Activated T-cell treated with anti-CD3 and anti-CD28 coated beads, Interleukin-2, amount 50 U/mL, for 4 hours (primary cell): ENCODE measurements at regions not wholly inside any gene's neighbourhood (a gene's known extent, or its start where the extent isn't known, plus 50 kb on each side); places are given as distances from the start of the nearest gene placed in this dataset.
A peak's percentile ranks its signal among the peaks of the same experiment; 100 is the strongest.

ENCODE experiments used
- ATAC-seq, 2 donors: fragments of 200-7000 bp; cut with Tn5 transposase; one replicate each; pipeline ENCODE4 v1.10.0; 2021
- DNase-seq: peaks from one replicate; pipeline ENCODE4 v3.0.0-alpha.2; 2020
- H3K27me3 Mint-ChIP-seq: one replicate; pipeline ENCODE4 v1.8.0; 2021; ENCODE audit warnings: low read depth, mixed read lengths
- H3K36me3 Mint-ChIP-seq: one replicate; pipeline ENCODE4 v1.8.0; 2022; ENCODE audit warnings: mixed read lengths; ENCODE audit not compliant: insufficient read depth
- H3K4me1 Mint-ChIP-seq: one replicate; pipeline ENCODE4 v1.8.0; 2021; ENCODE audit warnings: low read depth, mixed read lengths
- H3K4me3 Mint-ChIP-seq: one replicate; pipeline ENCODE4 v1.8.0; 2021; ENCODE audit warnings: mild to moderate bottlenecking, moderate library complexity, mixed read lengths
- H3K9me3 Mint-ChIP-seq: one replicate; pipeline ENCODE4 v1.8.0; 2021; ENCODE audit warnings: mixed read lengths

- Mint-ChIP-seq H3K36me3 (no peaks in the 10 kb centered on the region), H3K4me1 (no peaks in the 10 kb centered on the region), H3K4me3 (no peak overlapping the region), H3K9me3 (no peaks in the 10 kb centered on the region), H3K27me3 (peaks cover 7% of the 10 kb centered on the region)
- ATAC-seq (no peak), DNase-seq (no peak)
These were observed 73.4 kb upstream of the DNAH5 start for GRCh38 chr5:14017904-14018303.

DNA sequence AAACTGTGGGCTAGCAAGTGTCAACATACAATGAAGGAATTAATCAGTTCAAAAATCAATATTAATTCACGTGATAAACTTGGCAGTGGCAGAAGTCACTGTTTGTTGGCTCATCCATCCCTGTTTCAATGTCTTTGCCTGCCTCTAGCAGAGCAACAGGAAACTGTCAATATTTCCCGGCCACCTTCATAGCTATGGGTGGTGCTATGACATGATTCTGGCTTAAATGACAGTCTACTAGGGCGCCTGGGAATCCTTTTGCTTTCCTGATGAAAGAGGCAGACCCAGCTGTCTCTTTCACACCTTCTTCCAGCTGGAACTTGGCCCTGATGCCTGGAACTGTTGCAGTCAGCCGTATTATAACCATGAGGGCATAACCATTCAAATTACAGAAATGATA, 72.1 kb upstream of the DNAH5 start:
- H3K4me1 Mint-ChIP-seq: peaks cover 4% of the 10 kb centered on the region
- H3K9me3 Mint-ChIP-seq: no peaks in the 10 kb centered on the region
- peaks cover 16% of the 10 kb centered on the region for H3K27me3 Mint-ChIP-seq
- no peak overlapping the region for H3K4me3 Mint-ChIP-seq
- DNase-seq (no peak), ATAC-seq (no peak)
- no peaks in the 10 kb centered on the region for H3K36me3 Mint-ChIP-seq

- ATAC-seq (peak; percentile 89 to 90), DNase-seq (no peak)
- Mint-ChIP-seq H3K4me3 (peak overlapping the region; percentile 74), H3K27me3 (peaks cover 31% of the 10 kb centered on the region), H3K36me3 (no peaks in the 10 kb centered on the region), H3K4me1 (peaks cover 10% of the 10 kb centered on the region), H3K9me3 (no peaks in the 10 kb centered on the region)
These were observed 66.9 kb upstream of the DNAH5 start for GRCh38 chr5:14011089-14012020.

GRCh38 chr5:14009575-14009974, 65.1 kb upstream of the DNAH5 start:
- no peaks in the 10 kb centered on the region for H3K9me3 Mint-ChIP-seq
- DNase-seq (no peak), ATAC-seq (no peak)
- no peaks in the 10 kb centered on the region for H3K36me3 Mint-ChIP-seq
- H3K27me3 Mint-ChIP-seq: peaks cover 31% of the 10 kb centered on the region
- H3K4me3 Mint-ChIP-seq: no peak overlapping the region
- H3K4me1 Mint-ChIP-seq: peaks cover 10% of the 10 kb centered on the region

DNA sequence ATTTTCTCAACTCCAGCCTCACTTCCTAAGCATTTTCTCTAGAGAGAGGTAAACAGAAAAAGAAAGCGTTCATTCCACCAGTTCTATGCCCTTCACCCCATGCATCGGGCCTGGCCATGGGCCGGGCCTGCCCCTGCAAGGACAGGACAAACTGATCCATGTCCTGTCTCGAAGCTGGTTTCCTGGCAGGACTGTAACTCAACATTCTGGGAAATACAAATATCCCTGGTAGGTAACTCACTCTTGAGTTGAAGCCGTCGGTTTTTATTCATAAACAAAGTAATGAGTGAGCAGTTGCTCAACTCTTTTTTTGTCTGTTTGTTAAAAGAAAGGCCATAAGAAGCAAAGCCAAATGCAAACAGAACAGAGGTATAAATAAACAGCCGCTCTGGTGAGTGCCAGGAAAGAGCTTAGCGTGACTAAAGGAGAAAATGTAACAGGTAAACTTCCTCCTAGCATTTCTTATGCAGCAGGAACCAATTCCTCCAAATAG, 64.4 kb upstream of the DNAH5 start:
- Mint-ChIP-seq H3K27me3 (peaks cover 29% of the 10 kb centered on the region), H3K4me3 (no peak overlapping the region), H3K4me1 (peaks cover 10% of the 10 kb centered on the region), H3K36me3 (no peaks in the 10 kb centered on the region), H3K9me3 (no peaks in the 10 kb centered on the region)
- ATAC-seq (no peak), DNase-seq (no peak)

GRCh38 chr5:14006823-14007520, 62.5 kb upstream of the DNAH5 start:
- Mint-ChIP-seq H3K9me3 (no peaks in the 10 kb centered on the region), H3K4me1 (peaks cover 8% of the 10 kb centered on the region), H3K4me3 (no peak overlapping the region), H3K27me3 (peaks cover 17% of the 10 kb centered on the region), H3K36me3 (no peaks in the 10 kb centered on the region)
- ATAC-seq: no peak
- DNase-seq: no peak

- ATAC-seq (no peak), DNase-seq (no peak)
- H3K36me3 Mint-ChIP-seq: no peaks in the 10 kb centered on the region
- no peak overlapping the region for H3K4me3 Mint-ChIP-seq
- H3K9me3 Mint-ChIP-seq: no peaks in the 10 kb centered on the region
- H3K4me1 Mint-ChIP-seq: no peaks in the 10 kb centered on the region
- H3K27me3 Mint-ChIP-seq: peaks cover 10% of the 10 kb centered on the region
These were observed 60.3 kb upstream of the DNAH5 start for GRCh38 chr5:14004598-14005394.

- Mint-ChIP-seq H3K4me1 (no peaks in the 10 kb centered on the region), H3K36me3 (no peaks in the 10 kb centered on the region), H3K27me3 (peaks cover 10% of the 10 kb centered on the region), H3K4me3 (no peak overlapping the region), H3K9me3 (peaks cover 4% of the 10 kb centered on the region)
- ATAC-seq: no peak
- no peak for DNase-seq
These were observed 59.4 kb upstream of the DNAH5 start for GRCh38 chr5:14003936-14004335.

- Mint-ChIP-seq H3K27me3 (peaks cover 8% of the 10 kb centered on the region), H3K4me3 (no peak overlapping the region), H3K9me3 (peaks cover 5% of the 10 kb centered on the region), H3K36me3 (no peaks in the 10 kb centered on the region), H3K4me1 (no peaks in the 10 kb centered on the region)
- no peak for DNase-seq
- ATAC-seq: no peak
These were observed 59.0 kb upstream of the DNAH5 start for GRCh38 chr5:14003513-14003912.

DNA sequence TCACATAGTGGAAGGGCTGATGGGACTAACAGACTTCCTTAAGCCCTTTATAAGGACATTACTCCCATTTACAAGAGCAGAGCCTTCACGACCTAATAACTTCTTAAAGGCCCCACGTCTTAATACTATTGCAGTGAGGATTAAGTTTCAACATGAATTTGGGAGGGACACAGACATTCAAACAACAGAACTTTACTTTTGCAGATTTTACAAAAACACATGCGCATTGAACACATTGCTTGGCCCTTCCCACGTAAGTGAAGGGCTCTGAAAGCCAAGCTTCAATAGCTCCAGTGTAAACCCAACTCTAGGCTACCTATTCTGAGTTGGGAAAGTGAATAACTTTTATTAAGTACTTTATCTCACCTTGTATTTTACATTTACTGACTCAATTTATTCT, 53.8 kb upstream of the DNAH5 start:
- H3K36me3 Mint-ChIP-seq: no peaks in the 10 kb centered on the region
- no peaks in the 10 kb centered on the region for H3K4me1 Mint-ChIP-seq
- DNase-seq (no peak), ATAC-seq (no peak)
- no peak overlapping the region for H3K4me3 Mint-ChIP-seq
- H3K9me3 Mint-ChIP-seq: peaks cover 16% of the 10 kb centered on the region
- H3K27me3 Mint-ChIP-seq: no peaks in the 10 kb centered on the region

DNA sequence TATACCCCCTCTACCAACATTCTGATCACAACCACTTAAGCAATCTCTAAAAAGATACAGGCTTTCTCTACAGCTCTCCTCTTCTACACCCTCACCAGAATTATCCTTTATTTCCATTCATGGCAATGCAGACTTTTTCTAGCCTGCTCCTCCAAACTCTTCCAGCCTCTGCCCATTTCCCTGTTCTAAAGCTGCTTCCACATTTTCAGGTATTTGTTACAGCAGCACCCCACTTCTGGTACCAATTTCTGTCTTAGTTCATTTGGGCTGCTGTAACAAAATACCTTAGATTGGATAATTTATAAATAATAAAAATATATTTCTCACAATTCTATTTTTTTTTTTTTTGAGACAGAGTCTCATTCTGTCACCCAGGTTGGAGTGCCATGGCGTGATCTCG, 53.0 kb upstream of the DNAH5 start:
- H3K36me3 Mint-ChIP-seq: no peaks in the 10 kb centered on the region
- H3K9me3 Mint-ChIP-seq: peaks cover 16% of the 10 kb centered on the region
- ATAC-seq (no peak), DNase-seq (no peak)
- no peaks in the 10 kb centered on the region for H3K4me1 Mint-ChIP-seq
- H3K4me3 Mint-ChIP-seq: no peak overlapping the region
- peaks cover 1% of the 10 kb centered on the region for H3K27me3 Mint-ChIP-seq

DNA sequence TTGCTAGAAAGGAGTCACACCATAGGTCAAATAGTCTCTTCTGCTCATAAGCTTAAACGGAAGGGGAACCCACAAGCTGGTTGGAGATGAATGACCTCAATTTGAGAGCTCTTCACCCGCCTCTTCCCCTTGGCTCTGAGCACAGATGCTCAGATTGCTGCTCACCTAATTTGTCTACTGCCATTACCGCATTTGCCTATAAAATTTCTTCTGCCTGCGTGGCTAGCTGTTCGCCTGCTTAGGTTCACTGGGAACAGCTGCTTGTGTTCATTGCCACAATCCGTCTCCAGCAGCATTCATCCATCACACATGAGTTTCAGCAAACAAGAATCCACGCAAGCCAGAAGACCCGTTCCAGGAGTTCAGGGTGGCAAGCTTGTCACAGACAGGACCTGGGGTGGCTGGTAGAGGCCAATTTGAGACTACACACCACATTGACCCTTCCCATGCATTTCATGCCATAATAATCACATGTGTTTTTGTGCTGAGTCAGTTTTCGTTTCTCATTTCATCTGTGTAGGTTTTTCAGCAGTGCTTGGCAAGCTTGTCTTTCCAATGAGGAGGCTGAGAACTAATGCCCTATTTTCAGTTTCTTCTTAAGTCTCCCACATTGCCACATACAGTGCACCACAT, 50.2 kb upstream of the DNAH5 start:
- DNase-seq (no peak), ATAC-seq (no peak)
- peaks cover 1% of the 10 kb centered on the region for H3K27me3 Mint-ChIP-seq
- no peaks in the 10 kb centered on the region for H3K36me3 Mint-ChIP-seq
- no peak overlapping the region for H3K4me3 Mint-ChIP-seq
- H3K4me1 Mint-ChIP-seq: no peaks in the 10 kb centered on the region
- H3K9me3 Mint-ChIP-seq: peaks cover 16% of the 10 kb centered on the region
